ENCODE measurements at regions not wholly inside any gene's neighbourhood (a gene's known extent, or its start where the extent isn't known, plus 50 kb on each side); places are given as distances from the start of the nearest gene placed in this dataset.

DNA sequence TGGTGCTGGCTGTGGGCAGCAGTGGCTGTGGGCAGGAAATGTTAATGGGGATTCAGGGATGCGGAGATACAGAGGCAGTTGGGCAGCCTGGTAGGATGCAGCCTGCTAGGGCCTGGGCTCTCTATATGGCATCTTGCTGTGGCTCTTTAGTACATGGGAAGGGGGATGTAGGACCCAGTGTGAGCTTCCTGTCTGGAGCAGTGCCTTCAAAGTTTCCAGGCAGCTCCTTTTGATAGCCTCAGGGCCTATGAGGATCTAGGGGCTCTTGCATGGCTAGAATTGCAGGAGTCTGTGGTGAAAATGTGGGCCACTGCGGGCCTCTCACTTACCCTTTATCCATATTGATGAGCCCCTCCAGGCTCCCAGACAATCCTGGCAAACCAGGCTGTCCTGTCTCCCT, 213.2 kb upstream of the SNX19 start:
- H4K5ac ChIP-seq (ENCODE audit: insufficient read length, low read depth, low read length): no peak overlapping the region
- H2AK5ac ChIP-seq (ENCODE audit: insufficient read length, low read length): no peak overlapping the region
- H4K8ac ChIP-seq (replicated peaks; ENCODE audit: insufficient read length, low read depth, low read length): no peak overlapping the region
- H4K20me1 ChIP-seq (ENCODE audit: control insufficient read depth, insufficient read depth, insufficient read length): no peaks in the 10 kb centered on the region
- DNase-seq: no peak
- no peak overlapping the region for H2AFZ ChIP-seq (ENCODE audit: low read length)
- H3K56ac ChIP-seq (ENCODE audit: insufficient read length, low read depth, low read length): no peak overlapping the region
- no peak overlapping the region for H4K91ac ChIP-seq (ENCODE audit: insufficient read length, low read depth, low read length)
- H3K18ac ChIP-seq (ENCODE audit: insufficient read length, low read depth, low read length): no peak overlapping the region
- H3K79me2 ChIP-seq (ENCODE audit: insufficient read depth, low read length): no peaks in the 10 kb centered on the region
- no peak overlapping the region for H2BK20ac ChIP-seq (ENCODE audit: low read depth, low read length, poor library complexity, severe bottlenecking)
- no peak overlapping the region for H3K9ac ChIP-seq (ENCODE audit: extremely low read depth, insufficient read length, low read length)
- no CpG with 5 or more reads among the region's 2 CpGs for WGBS (ENCODE audit: extremely low coverage, insufficient read length, low lambda C conversion rate)
- H2BK120ac ChIP-seq (ENCODE audit: low read depth, low read length, poor library complexity, severe bottlenecking): no peak overlapping the region
- Mint-ChIP-seq H3K36me3 (ENCODE audit: insufficient read depth in 1 of 3, low read depth in 3 of 3) (peaks cover 0 to 5% (median 3%) of the 10 kb centered on the region in 3 experiments; a peak in 3 of 7 replicates), H3K9me3 (peaks cover 6 to 11% of the 10 kb centered on the region in 2 experiments; a peak in 4 of 5 replicates), H3K27me3 (ENCODE audit: low read depth) (peaks cover 3% of the 10 kb centered on the region), H3K4me1 (no peaks in the 10 kb centered on the region), H3K4me3 (no peak overlapping the region), H3K27ac (no peak overlapping the region)
- no peak overlapping the region for H3K4ac ChIP-seq (ENCODE audit: low read depth, low read length)
- H3K14ac ChIP-seq (ENCODE audit: insufficient read depth, low read length): no peak overlapping the region
- H3K27me3 ChIP-seq (ENCODE audit: insufficient read depth, low read length): no peaks in the 10 kb centered on the region
- no peaks in the 10 kb centered on the region for H3K9me3 ChIP-seq (ENCODE audit: control insufficient read depth, low read depth, low read length)
- no peaks in the 10 kb centered on the region for H3K23me2 ChIP-seq (ENCODE audit: insufficient read length, low read depth, low read length, poor library complexity, severe bottlenecking)
- no peak overlapping the region for H3T11ph ChIP-seq (ENCODE audit: low read length)
- TF ChIP-seq, protein P1, sequence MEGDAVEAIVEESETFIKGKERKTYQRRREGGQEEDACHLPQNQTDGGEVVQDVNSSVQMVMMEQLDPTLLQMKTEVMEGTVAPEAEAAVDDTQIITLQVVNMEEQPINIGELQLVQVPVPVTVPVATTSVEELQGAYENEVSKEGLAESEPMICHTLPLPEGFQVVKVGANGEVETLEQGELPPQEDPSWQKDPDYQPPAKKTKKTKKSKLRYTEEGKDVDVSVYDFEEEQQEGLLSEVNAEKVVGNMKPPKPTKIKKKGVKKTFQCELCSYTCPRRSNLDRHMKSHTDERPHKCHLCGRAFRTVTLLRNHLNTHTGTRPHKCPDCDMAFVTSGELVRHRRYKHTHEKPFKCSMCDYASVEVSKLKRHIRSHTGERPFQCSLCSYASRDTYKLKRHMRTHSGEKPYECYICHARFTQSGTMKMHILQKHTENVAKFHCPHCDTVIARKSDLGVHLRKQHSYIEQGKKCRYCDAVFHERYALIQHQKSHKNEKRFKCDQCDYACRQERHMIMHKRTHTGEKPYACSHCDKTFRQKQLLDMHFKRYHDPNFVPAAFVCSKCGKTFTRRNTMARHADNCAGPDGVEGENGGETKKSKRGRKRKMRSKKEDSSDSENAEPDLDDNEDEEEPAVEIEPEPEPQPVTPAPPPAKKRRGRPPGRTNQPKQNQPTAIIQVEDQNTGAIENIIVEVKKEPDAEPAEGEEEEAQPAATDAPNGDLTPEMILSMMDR (conservative IDR thresholded peaks at IDR 0.05): no peak
- H2BK15ac ChIP-seq (ENCODE audit: low read depth, low read length): no peak overlapping the region
- no peaks in the 10 kb centered on the region for H3K4me1 ChIP-seq (ENCODE audit: insufficient read depth, low read length)
- no peaks in the 10 kb centered on the region for H3K79me1 ChIP-seq (ENCODE audit: insufficient read depth, low read depth, low read length, poor library complexity, severe bottlenecking)
- no peak overlapping the region for H3K4me2 ChIP-seq (ENCODE audit: insufficient read depth, insufficient read length, low read length)
- H2BK5ac ChIP-seq (ENCODE audit: insufficient read length, low read length): no peak overlapping the region
- H2BK12ac ChIP-seq (ENCODE audit: insufficient read length, low read depth, low read length): no peak overlapping the region
- H3K27ac ChIP-seq (ENCODE audit: insufficient read length, low read depth, low read length): no peak overlapping the region
- no peak overlapping the region for H3K23ac ChIP-seq (ENCODE audit: insufficient read length, low read depth, low read length)

Data from H9 (cell line).